Caco-2 (cell line): ENCODE measurements at regions not wholly inside any gene's neighbourhood (a gene's known extent, or its start where the extent isn't known, plus 50 kb on each side); places are given as distances from the start of the nearest gene placed in this dataset.

Source experiments
- BruUV-seq: library from RNA; stranded (reverse); fragments of 400-500 nt; replicated peaks from 2 replicates; lab custom pipeline; 2021; lab: Mats Ljungman, UMichigan
- CTCF ChIA-PET: fragments of 300-600 bp; sonication (Branson Sonifier 250); formaldehyde crosslinking; loops from one replicate; lab custom pipeline; 2022; ENCODE audit warnings: antibody characterized with exemption; lab: Charles Lee
- POLR2A ChIA-PET: fragments of 300-600 bp; sonication (Branson Sonifier 250); formaldehyde crosslinking; loops from one replicate; lab custom pipeline; 2022; ENCODE audit warnings: antibody characterized with exemption; lab: Charles Lee
- DNase-seq, 2 experiments: peaks; one replicate each; pipeline versions ENCODE4 v3.0.0 to v3.0.0-alpha.2; 2020 to 2022
- H3K27me3 ChIP-seq: replicated peaks from 2 replicates; pipeline ENCODE4 v1.6.0; 2011; ENCODE audit warnings: low read length; ENCODE audit not compliant: control insufficient read depth, insufficient read depth
- H3K36me3 ChIP-seq: 2 replicates; pipeline ENCODE4 v1.5.1; 2011; ENCODE audit warnings: low read length; ENCODE audit not compliant: control insufficient read depth, insufficient read depth
- H3K4me1 ChIP-seq: fragments of 250-450 bp; sonication (Bioruptor Pico); 2 replicates; pipeline ENCODE4 v1.5.1; 2020; ENCODE audit warnings: mild to moderate bottlenecking
- H3K4me3 ChIP-seq: 2 replicates; pipeline ENCODE4 v1.5.1; 2011; ENCODE audit warnings: low read depth, mild to moderate bottlenecking, control low read depth, low read length
- H3K9me3 ChIP-seq: fragments of 250-450 bp; sonication (Bioruptor Pico); 2 replicates; pipeline ENCODE4 v1.5.1; 2020; ENCODE audit warnings: mild to moderate bottlenecking, moderate library complexity
- H3K27ac Mint-ChIP-seq: one replicate; pipeline ENCODE4 v1.8.0; 2022; ENCODE audit warnings: mixed read lengths; ENCODE audit not compliant: unreplicated experiment
- H3K27me3 Mint-ChIP-seq: one replicate; pipeline ENCODE4 v1.8.0; 2022; ENCODE audit warnings: mixed read lengths; ENCODE audit not compliant: insufficient read depth, unreplicated experiment
- H3K36me3 Mint-ChIP-seq: one replicate; pipeline ENCODE4 v1.8.0; 2022; ENCODE audit warnings: mild to moderate bottlenecking, mixed read lengths; ENCODE audit not compliant: insufficient read depth, unreplicated experiment
- H3K4me1 Mint-ChIP-seq: one replicate; pipeline ENCODE4 v1.8.0; 2022; ENCODE audit warnings: low read depth, mixed read lengths; ENCODE audit not compliant: unreplicated experiment
- H3K4me3 Mint-ChIP-seq: one replicate; pipeline ENCODE4 v1.8.0; 2022; ENCODE audit warnings: mild to moderate bottlenecking, moderate library complexity, mixed read lengths; ENCODE audit not compliant: unreplicated experiment
- H3K9me3 Mint-ChIP-seq: one replicate; pipeline ENCODE4 v1.8.0; 2022; ENCODE audit warnings: mixed read lengths; ENCODE audit not compliant: unreplicated experiment
- intact Hi-C: fragments of 100-400 bp; cut with micrococcal nuclease; formaldehyde crosslinking; loops from one replicate; pipeline ENCODE4 v1.10.0; 2022; ENCODE audit not compliant: unreplicated experiment
- TF ChIP-seq, protein P1 (sequence below), 2 experiments: fragments of 200-600 bp in 1 of 2; IDR thresholded peaks; 1 replicate in 1 of 2; 2 replicates in 1 of 2; pipeline versions ENCODE4 v1.5.1 to v1.8.0; 2011 to 2022; ENCODE audit warnings: antibody characterized with exemption in 1 of 2, control low read depth in 1 of 2, inconsistent platforms in 1 of 2, low read depth in 1 of 2, low read length in 1 of 2, mild to moderate bottlenecking in 1 of 2, moderate library complexity in 1 of 2; ENCODE audit not compliant: insufficient read depth in 1 of 2, severe bottlenecking in 1 of 2, unreplicated experiment in 1 of 2

DNA sequence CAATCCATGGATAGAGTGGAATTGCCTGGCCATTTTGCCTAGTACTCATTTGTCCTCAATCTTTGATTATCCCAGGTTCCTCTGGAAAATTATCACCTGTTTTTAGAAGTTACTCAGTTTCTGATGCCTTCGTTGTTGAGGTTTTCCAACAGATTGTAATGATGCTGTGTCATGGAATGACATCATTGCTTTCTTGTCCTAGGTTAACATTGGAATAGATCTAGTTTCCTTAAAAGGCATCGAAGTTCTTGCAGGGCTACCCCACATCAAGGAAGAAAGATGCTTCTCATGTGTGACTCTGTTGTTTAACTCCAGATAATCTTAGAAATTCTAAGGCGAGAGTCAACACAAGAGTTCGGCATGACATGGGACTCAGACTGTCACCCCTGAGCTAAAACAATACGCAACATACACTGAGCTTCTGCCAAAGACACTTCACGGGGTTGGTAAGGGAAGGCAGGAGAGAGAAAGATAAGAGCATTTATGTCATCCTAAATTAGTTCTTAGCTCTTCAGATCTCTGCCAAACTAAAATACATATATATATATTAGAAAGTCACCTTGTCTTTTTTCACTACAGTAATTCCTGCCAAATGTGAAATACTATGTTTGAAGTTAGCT, 293.2 kb upstream of the WWC1 start:
- Mint-ChIP-seq H3K4me3 (no peak overlapping the region), H3K9me3 (no peaks in the 10 kb centered on the region), H3K27me3 (peaks cover 5% of the 10 kb centered on the region), H3K4me1 (peaks cover 6% of the 10 kb centered on the region), H3K36me3 (no peaks in the 10 kb centered on the region), H3K27ac (no peak overlapping the region)
- ChIA-PET POLR2A (no interaction called here), CTCF (no interaction called here)
- H3K4me1 ChIP-seq = no peaks in the 10 kb centered on the region
- H3K4me3 ChIP-seq = no peak overlapping the region
- no TSS peak for BruUV-seq
- DNase-seq = no peak
- no peaks in the 10 kb centered on the region for H3K36me3 ChIP-seq
- TF ChIP-seq, protein P1, sequence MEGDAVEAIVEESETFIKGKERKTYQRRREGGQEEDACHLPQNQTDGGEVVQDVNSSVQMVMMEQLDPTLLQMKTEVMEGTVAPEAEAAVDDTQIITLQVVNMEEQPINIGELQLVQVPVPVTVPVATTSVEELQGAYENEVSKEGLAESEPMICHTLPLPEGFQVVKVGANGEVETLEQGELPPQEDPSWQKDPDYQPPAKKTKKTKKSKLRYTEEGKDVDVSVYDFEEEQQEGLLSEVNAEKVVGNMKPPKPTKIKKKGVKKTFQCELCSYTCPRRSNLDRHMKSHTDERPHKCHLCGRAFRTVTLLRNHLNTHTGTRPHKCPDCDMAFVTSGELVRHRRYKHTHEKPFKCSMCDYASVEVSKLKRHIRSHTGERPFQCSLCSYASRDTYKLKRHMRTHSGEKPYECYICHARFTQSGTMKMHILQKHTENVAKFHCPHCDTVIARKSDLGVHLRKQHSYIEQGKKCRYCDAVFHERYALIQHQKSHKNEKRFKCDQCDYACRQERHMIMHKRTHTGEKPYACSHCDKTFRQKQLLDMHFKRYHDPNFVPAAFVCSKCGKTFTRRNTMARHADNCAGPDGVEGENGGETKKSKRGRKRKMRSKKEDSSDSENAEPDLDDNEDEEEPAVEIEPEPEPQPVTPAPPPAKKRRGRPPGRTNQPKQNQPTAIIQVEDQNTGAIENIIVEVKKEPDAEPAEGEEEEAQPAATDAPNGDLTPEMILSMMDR (IDR thresholded peaks at IDR 0.05; ENCODE audit: insufficient read depth in 1 of 2, low read depth in 1 of 2, low read length in 1 of 2, severe bottlenecking in 1 of 2, unreplicated experiment in 1 of 2) = no peak
- intact Hi-C loops = no loop called here
- H3K27me3 ChIP-seq = peaks cover 2% of the 10 kb centered on the region
- H3K9me3 ChIP-seq = no peaks in the 10 kb centered on the region

DNA sequence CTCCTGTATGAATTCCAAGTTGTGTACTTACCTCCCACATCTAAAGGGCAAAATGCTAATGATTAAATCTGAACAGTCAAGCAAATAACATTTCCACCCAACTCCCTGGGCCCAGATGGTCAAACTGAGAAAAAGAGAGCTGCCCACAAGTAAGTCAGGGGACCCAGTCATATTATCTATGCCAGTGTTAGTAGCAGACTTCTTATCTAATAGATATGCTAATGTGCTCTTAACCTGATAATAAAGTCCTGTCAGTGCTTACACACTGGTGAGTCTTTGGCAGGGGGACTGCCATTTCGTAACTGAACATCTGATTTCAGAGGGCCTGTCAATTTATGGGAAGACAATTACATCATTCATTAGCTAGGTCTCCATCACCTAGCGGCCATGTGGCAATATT, 292.3 kb upstream of the WWC1 start:
- H3K27ac Mint-ChIP-seq = no peak overlapping the region
- peak; percentile 10 to 39 for DNase-seq
- Histone ChIP-seq H3K9me3 (no peaks in the 10 kb centered on the region), H3K4me1 (no peaks in the 10 kb centered on the region), H3K4me3 (no peak overlapping the region), H3K27me3 (peaks cover 2% of the 10 kb centered on the region), H3K36me3 (no peaks in the 10 kb centered on the region)
- ChIA-PET CTCF (no interaction called here), POLR2A (no interaction called here)
- H3K4me3 Mint-ChIP-seq = no peak overlapping the region
- H3K9me3 Mint-ChIP-seq = no peaks in the 10 kb centered on the region
- TF ChIP-seq, protein P1 (IDR thresholded peaks at IDR 0.05; ENCODE audit: insufficient read depth in 1 of 2, low read depth in 1 of 2, low read length in 1 of 2, severe bottlenecking in 1 of 2, unreplicated experiment in 1 of 2) = no peak
- BruUV-seq = no TSS peak
- intact Hi-C loops = no loop called here
- H3K4me1 Mint-ChIP-seq = peaks cover 6% of the 10 kb centered on the region
- H3K27me3 Mint-ChIP-seq = peaks cover 8% of the 10 kb centered on the region
- H3K36me3 Mint-ChIP-seq = no peaks in the 10 kb centered on the region

DNA sequence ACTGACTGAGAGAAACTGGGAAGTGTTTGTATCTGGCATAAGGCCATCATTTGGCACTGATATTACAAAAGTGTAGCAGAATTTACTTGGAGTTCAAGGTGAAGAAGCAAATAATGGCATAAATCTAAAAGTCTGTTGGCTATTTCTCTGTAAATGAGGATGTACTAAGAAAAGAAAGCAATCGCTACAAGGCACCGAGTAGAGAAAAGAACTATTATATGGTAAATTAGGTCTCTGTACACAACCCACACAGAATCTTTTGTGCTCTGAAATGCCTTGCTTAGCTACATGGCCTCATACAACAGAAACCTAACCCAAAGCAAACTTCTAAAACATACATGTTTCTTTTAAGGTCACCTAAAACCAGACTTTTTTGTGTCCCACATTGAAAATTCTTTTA, 290.1 kb upstream of the WWC1 start:
- H3K9me3 ChIP-seq = no peaks in the 10 kb centered on the region
- CTCF ChIA-PET = no interaction called here

More for the DNA sequence above, 290.1 kb upstream of the WWC1 start:
- no peak overlapping the region for H3K4me3 Mint-ChIP-seq
- H3K36me3 Mint-ChIP-seq = no peaks in the 10 kb centered on the region
- POLR2A ChIA-PET = no interaction called here
- TF ChIP-seq, protein P1 (IDR thresholded peaks at IDR 0.05; ENCODE audit: insufficient read depth in 1 of 2, low read depth in 1 of 2, low read length in 1 of 2, severe bottlenecking in 1 of 2, unreplicated experiment in 1 of 2) = no peak
- DNase-seq = no peak
- H3K4me1 ChIP-seq = no peaks in the 10 kb centered on the region
- no peak overlapping the region for H3K27ac Mint-ChIP-seq
- no peak overlapping the region for H3K4me3 ChIP-seq
- no TSS peak for BruUV-seq
- H3K27me3 Mint-ChIP-seq = peaks cover 18% of the 10 kb centered on the region
- no peaks in the 10 kb centered on the region for H3K36me3 ChIP-seq
- H3K4me1 Mint-ChIP-seq = peaks cover 6% of the 10 kb centered on the region
- H3K9me3 Mint-ChIP-seq = no peaks in the 10 kb centered on the region
- H3K27me3 ChIP-seq = no peaks in the 10 kb centered on the region; the same call in 1 of the 2 replicates
- intact Hi-C loops = no loop called here
